Smooth muscle cell (in vitro differentiated cells): ENCODE measurements at regions not wholly inside any gene's neighbourhood (a gene's known extent, or its start where the extent isn't known, plus 50 kb on each side); places are given as distances from the start of the nearest gene placed in this dataset.
A peak's percentile ranks its signal among the peaks of the same experiment; 100 is the strongest.

Source experiments
- DNase-seq: peaks from one replicate; lab custom pipeline; 2025; ENCODE audit not compliant: unreplicated experiment; lab: John Stamatoyannopoulos, UW
- H2AFZ ChIP-seq: fragments of 200-600 bp; sonication (generic); 2 replicates; pipeline ENCODE4 v1.6.0; 2016; ENCODE audit warnings: antibody characterized with exemption, low read depth, mild to moderate bottlenecking
- H3F3A ChIP-seq: fragments of 200-600 bp; sonication (generic); 2 replicates; pipeline ENCODE4 v1.6.0; 2017; ENCODE audit warnings: antibody characterized with exemption, low read depth
- H3K27ac ChIP-seq: fragments of 200-600 bp; sonication (generic); 2 replicates; pipeline ENCODE4 v1.5.1; 2016; ENCODE audit warnings: low read depth, mild to moderate bottlenecking
- H3K27me3 ChIP-seq: fragments of 200-600 bp; sonication (generic); 2 replicates; pipeline ENCODE4 v1.6.1; 2016; ENCODE audit warnings: low read depth, mild to moderate bottlenecking
- H3K36me3 ChIP-seq: fragments of 200-600 bp; sonication (generic); 2 replicates; pipeline ENCODE4 v1.5.1; 2016; ENCODE audit warnings: low read depth
- H3K4me1 ChIP-seq: fragments of 200-600 bp; sonication (generic); 2 replicates; pipeline ENCODE4 v1.5.1; 2016; ENCODE audit warnings: low read depth
- H3K4me2 ChIP-seq: fragments of 200-600 bp; sonication (generic); 2 replicates; pipeline ENCODE4 v1.6.0; 2016; ENCODE audit warnings: mild to moderate bottlenecking
- H3K4me3 ChIP-seq: fragments of 200-600 bp; sonication (generic); 2 replicates; pipeline ENCODE4 v1.5.1; 2016; ENCODE audit warnings: mild to moderate bottlenecking
- H3K79me2 ChIP-seq: fragments of 200-600 bp; sonication (generic); 2 replicates; pipeline ENCODE4 v1.6.0; 2016; ENCODE audit warnings: low read depth, mild to moderate bottlenecking
- H3K9ac ChIP-seq: fragments of 200-600 bp; sonication (generic); 2 replicates; pipeline ENCODE4 v1.6.0; 2016; ENCODE audit warnings: low read depth
- H3K9me3 ChIP-seq: fragments of 200-600 bp; sonication (generic); replicated peaks from 2 replicates; pipeline ENCODE4 v1.5.1; 2016; ENCODE audit warnings: low read depth
- H4K20me1 ChIP-seq: fragments of 200-600 bp; sonication (generic); 2 replicates; pipeline ENCODE4 v1.6.0; 2016; ENCODE audit warnings: low read depth
- WGBS: methylation state at CpG from one replicate; pipeline ENCODE4 v1.1.7; 2016; ENCODE audit warnings: low lambda C conversion rate; 5-methylcytosine and 5-hydroxymethylcytosine counted together
- TF ChIP-seq, protein P1 (sequence below): fragments of 200-600 bp; sonication (generic); IDR thresholded peaks from 2 replicates; pipeline ENCODE4 v1.5.1; 2017; ENCODE audit warnings: borderline replicate concordance, mild to moderate bottlenecking, antibody characterized with exemption; ENCODE audit not compliant: insufficient read depth, poor library complexity, severe bottlenecking

DNA sequence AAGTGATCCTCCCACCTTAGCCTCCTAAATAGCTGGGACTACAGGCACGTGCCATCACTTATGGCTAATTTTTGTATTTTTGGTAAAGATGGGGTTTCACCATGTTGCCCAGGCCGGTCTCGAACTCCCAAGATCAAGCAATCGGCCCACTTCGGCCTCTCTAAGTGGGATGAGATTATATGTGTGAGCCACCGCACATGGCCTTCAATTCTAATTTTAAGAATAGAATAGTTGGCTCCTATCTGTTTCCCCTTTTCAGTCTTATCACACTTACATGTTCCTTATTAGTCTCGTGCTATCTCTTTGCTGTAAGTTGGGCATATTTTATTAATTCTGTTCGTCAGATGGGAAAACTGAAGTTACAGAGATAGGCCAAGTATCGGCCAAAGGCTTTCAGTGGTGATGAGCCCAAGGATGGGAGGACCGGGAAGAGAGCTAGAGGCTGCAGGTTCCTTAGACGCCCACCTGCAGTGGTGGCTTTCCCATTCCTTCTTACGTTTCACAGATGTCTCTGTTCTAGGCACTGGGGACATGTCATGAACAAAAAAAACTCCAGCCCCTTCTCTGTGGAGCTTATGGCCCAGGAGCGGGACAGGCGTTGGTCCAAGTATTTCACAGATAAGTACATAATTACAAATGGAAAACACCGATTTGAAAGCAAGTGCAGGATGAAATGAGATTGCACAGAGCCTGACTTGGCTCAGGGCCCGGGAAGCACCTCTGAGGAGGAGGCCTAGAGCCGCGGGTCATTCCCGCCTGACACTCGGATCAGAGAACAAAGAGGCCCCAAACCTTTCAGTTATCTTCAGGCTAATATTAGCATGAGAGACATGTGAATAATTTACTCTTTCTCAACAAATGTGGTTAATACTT lies 91.1 kb upstream of the KLF13 start:
- Histone ChIP-seq H3K4me3 (no peak overlapping the region), H3K4me1 (peaks cover 5% of the 10 kb centered on the region), H2AFZ (peak overlapping the region; percentile 69), H3K79me2 (no peaks in the 10 kb centered on the region), H4K20me1 (no peaks in the 10 kb centered on the region), H3K27me3 (no peaks in the 10 kb centered on the region), H3K27ac (peak overlapping the region; percentile 85), H3K9ac (peak overlapping the region; percentile 39), H3K36me3 (no peaks in the 10 kb centered on the region), H3K4me2 (peak overlapping the region; percentile 71), H3K9me3 (no peaks in the 10 kb centered on the region), H3F3A (peaks cover 16% of the 10 kb centered on the region)
- TF ChIP-seq, protein P1, sequence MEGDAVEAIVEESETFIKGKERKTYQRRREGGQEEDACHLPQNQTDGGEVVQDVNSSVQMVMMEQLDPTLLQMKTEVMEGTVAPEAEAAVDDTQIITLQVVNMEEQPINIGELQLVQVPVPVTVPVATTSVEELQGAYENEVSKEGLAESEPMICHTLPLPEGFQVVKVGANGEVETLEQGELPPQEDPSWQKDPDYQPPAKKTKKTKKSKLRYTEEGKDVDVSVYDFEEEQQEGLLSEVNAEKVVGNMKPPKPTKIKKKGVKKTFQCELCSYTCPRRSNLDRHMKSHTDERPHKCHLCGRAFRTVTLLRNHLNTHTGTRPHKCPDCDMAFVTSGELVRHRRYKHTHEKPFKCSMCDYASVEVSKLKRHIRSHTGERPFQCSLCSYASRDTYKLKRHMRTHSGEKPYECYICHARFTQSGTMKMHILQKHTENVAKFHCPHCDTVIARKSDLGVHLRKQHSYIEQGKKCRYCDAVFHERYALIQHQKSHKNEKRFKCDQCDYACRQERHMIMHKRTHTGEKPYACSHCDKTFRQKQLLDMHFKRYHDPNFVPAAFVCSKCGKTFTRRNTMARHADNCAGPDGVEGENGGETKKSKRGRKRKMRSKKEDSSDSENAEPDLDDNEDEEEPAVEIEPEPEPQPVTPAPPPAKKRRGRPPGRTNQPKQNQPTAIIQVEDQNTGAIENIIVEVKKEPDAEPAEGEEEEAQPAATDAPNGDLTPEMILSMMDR = no peak
- no peak for DNase-seq
- 64% methylated on average over 20 of the region's 20 CpGs for WGBS

DNA sequence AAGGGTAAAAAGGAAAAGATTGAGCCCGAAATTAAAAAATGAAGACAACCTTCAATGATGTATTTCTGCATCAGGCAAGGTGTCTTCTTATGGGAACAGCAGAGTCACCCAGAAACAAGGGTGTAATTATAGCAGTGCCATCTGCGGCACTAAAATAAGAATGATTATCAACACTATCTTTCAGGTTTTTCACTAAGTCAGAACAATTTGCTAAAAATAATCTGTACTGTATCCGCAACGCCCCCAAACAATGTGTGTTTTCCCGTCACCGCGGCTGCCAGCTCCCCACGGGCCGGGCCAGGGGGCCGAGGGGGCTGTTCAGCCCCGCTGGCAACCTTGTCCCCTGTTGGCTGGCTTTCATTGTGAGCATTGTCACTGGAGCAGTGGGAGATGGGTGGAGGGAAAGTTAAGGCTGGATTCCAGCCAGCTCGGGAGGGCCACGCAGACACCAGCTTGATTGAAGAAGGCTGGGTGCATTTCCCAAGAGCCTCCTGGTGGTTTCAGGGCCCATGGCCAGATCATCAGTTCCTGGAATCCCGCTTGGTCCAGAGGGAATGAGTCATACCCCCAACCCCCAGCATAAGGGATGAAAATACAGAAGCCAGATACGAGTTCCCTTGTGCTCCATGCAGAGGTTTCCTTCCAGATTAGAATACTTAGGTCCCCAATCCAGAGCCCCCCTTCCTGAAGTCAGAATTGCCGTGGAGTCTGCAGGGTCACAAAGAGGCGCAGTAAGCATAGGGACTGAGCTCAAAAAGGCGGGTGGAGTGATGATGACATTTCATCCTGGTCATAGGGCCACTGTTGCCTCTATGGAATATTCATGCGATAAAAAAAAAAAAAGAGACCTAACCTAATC lies 90.2 kb upstream of the KLF13 start:
- WGBS = 37% methylated on average over 19 of the region's 19 CpGs
- H3F3A ChIP-seq = peaks cover 16% of the 10 kb centered on the region

GRCh38 chr15:31237043-31237324 lies 89.7 kb upstream of the KLF13 start:
- H4K20me1 ChIP-seq = no peaks in the 10 kb centered on the region
- H3K4me1 ChIP-seq = peaks cover 5% of the 10 kb centered on the region
- peak overlapping the region; percentile 55 for H3K4me2 ChIP-seq
- no peaks in the 10 kb centered on the region for H3K36me3 ChIP-seq
- peak overlapping the region; percentile 66 for H2AFZ ChIP-seq
- H3K27me3 ChIP-seq = no peaks in the 10 kb centered on the region
- no peak overlapping the region for H3K9ac ChIP-seq
- peaks cover 16% of the 10 kb centered on the region for H3F3A ChIP-seq
- no peak overlapping the region for H3K4me3 ChIP-seq
- DNase-seq = no peak
- 90% methylated on average over 3 of the region's 3 CpGs for WGBS
- peak overlapping the region; percentile 85 for H3K27ac ChIP-seq
- H3K79me2 ChIP-seq = no peaks in the 10 kb centered on the region
- TF ChIP-seq, protein P1 = no peak
- H3K9me3 ChIP-seq = no peaks in the 10 kb centered on the region

More for the DNA sequence above, 90.2 kb upstream of the KLF13 start:
- Histone ChIP-seq H3K27me3 (no peaks in the 10 kb centered on the region), H4K20me1 (no peaks in the 10 kb centered on the region), H3K9me3 (no peaks in the 10 kb centered on the region), H3K27ac (peak overlapping the region; percentile 85), H2AFZ (peak overlapping the region; percentile 69), H3K4me3 (no peak overlapping the region), H3K4me2 (peak overlapping the region; percentile 71), H3K9ac (peak overlapping the region; percentile 39), H3K36me3 (no peaks in the 10 kb centered on the region), H3K4me1 (peaks cover 5% of the 10 kb centered on the region), H3K79me2 (no peaks in the 10 kb centered on the region)
- peak; percentile 40 for DNase-seq
- TF ChIP-seq, protein P1 = peak; percentile 3
